GM12878 (cell line): ENCODE measurements at regions not wholly inside any gene's neighbourhood (a gene's known extent, or its start where the extent isn't known, plus 50 kb on each side); places are given as distances from the start of the nearest gene placed in this dataset.

Source experiments
- ATAC-seq: fragments of 200-7000 bp; cut with Tn5 transposase; 3 replicates; pipeline ENCODE4 v1.9.1; 2020; ENCODE audit warnings: mild to moderate bottlenecking, moderate library complexity
- BruUV-seq: library from RNA; stranded (reverse); fragments of 400-500 nt; replicated peaks from 2 replicates; lab custom pipeline; 2021; lab: Mats Ljungman, UMichigan
- CTCF ChIA-PET: fragments of 300-600 bp; sonication (Branson Sonifier 250); formaldehyde crosslinking; extraction: SDS; loops from one replicate; lab custom pipeline; 2021; ENCODE audit warnings: inconsistent platforms; lab: Yijun Ruan, JAX
- POLR2A ChIA-PET: fragments of 350-600 bp; formaldehyde crosslinking; extraction: SDS; loops from one replicate; lab custom pipeline; 2021; ENCODE audit warnings: inconsistent platforms; lab: Charles Lee
- RAD21 ChIA-PET: fragments of 300-600 bp; sonication (Branson Sonifier 250); formaldehyde crosslinking; loops from one replicate; lab custom pipeline; 2023; ENCODE audit warnings: antibody characterized with exemption; ENCODE audit not compliant: unreplicated experiment; lab: Charles Lee
- SMC1A ChIA-PET: fragments of 300-600 bp; sonication (Branson Sonifier 250); formaldehyde crosslinking; loops from one replicate; lab custom pipeline; 2023; ENCODE audit not compliant: unreplicated experiment, uncharacterized antibody; lab: Charles Lee
- DNase-seq: peaks from one replicate; pipeline ENCODE4 v3.0.0-alpha.2; 2011; ENCODE audit warnings: low read depth, low spot score
- FAIRE-seq: peaks from 3 replicates; lab custom pipeline; 2011; peaks lifted over from hg19 to GRCh38; lab: Jason Lieb, UNC
- H2AFZ ChIP-seq: 2 replicates; pipeline ENCODE4 v1.6.0; 2011; ENCODE audit warnings: low read depth, low read length, control low read depth; ENCODE audit not compliant: control insufficient read depth
- H3K27ac ChIP-seq: 2 replicates; pipeline ENCODE4 v1.5.1; 2011; ENCODE audit warnings: control low read depth; ENCODE audit not compliant: control insufficient read depth, insufficient read depth
- H3K27me3 ChIP-seq, 2 experiments: replicated peaks in 1 of 2; 2 replicates each; pipeline versions ENCODE4 v1.6.0 to v1.6.1; 2011; ENCODE audit warnings: low read length in 1 of 2; ENCODE audit not compliant: control insufficient read depth in 2 of 2, insufficient read depth in 2 of 2
- H3K36me3 ChIP-seq, 2 experiments: 2 replicates each; pipeline ENCODE4 v1.5.1; 2011; ENCODE audit warnings: low read length in 1 of 2; ENCODE audit not compliant: control insufficient read depth in 2 of 2, insufficient read depth in 2 of 2
- H3K4me1 ChIP-seq: 2 replicates; pipeline ENCODE4 v1.6.1; 2011; ENCODE audit warnings: mild to moderate bottlenecking, low read length, moderate library complexity, mixed read lengths; ENCODE audit not compliant: control insufficient read depth, insufficient read depth
- H3K4me2 ChIP-seq: 2 replicates; pipeline ENCODE4 v1.6.0; 2011; ENCODE audit warnings: control low read depth; ENCODE audit not compliant: control insufficient read depth, insufficient read depth
- H3K4me3 ChIP-seq: fragments of 200-600 bp; sonication (generic); 2 replicates; pipeline ENCODE4 v1.5.1; 2016
- H3K79me2 ChIP-seq: 2 replicates; pipeline ENCODE4 v1.6.0; 2011; ENCODE audit warnings: low read length; ENCODE audit not compliant: control insufficient read depth, insufficient read depth
- H3K9ac ChIP-seq: 2 replicates; pipeline ENCODE4 v1.8.0; 2011; ENCODE audit warnings: low read length, control low read depth, mixed read lengths; ENCODE audit not compliant: control insufficient read depth, insufficient read depth
- H3K9me3 ChIP-seq: replicated peaks from 3 replicates; pipeline ENCODE4 v1.5.1; 2011; ENCODE audit warnings: mild to moderate bottlenecking, low read length; ENCODE audit not compliant: control insufficient read depth, insufficient read depth
- H4K20me1 ChIP-seq: 2 replicates; pipeline ENCODE4 v1.6.0; 2011; ENCODE audit not compliant: control insufficient read depth, insufficient read depth
- BCLAF1 ChIP-seq: fragments of 450-650 bp; IDR thresholded peaks from 2 replicates; pipeline ENCODE4 v1.6.1; 2017; ENCODE audit warnings: antibody characterized with exemption, mild to moderate bottlenecking, moderate library complexity
- BMI1 ChIP-seq: fragments of 450-650 bp; IDR thresholded peaks from 2 replicates; pipeline ENCODE4 v1.6.1; 2016; ENCODE audit warnings: mild to moderate bottlenecking, moderate library complexity, borderline replicate concordance
- BRCA1 ChIP-seq: IDR thresholded peaks from 2 replicates; pipeline ENCODE4 v1.6.1; 2011; ENCODE audit warnings: low read depth, low read length, improper control_type of control experiment
- CEBPB ChIP-seq, 2 experiments: fragments of 150-350 bp in 1 of 2; IDR thresholded peaks; 2 replicates each; pipeline ENCODE4 v1.6.1; 2012 to 2014; ENCODE audit warnings: low read depth in 2 of 2, low read length in 2 of 2, borderline replicate concordance in 1 of 2, inconsistent platforms in 1 of 2
- CHD1 ChIP-seq: IDR thresholded peaks from 2 replicates; pipeline ENCODE4 v1.6.1; 2012; ENCODE audit warnings: low read depth, low read length, improper control_type of control experiment
- ELK1 ChIP-seq: IDR thresholded peaks from 2 replicates; pipeline ENCODE4 v1.6.1; 2012; ENCODE audit warnings: low read depth, low read length, improper control_type of control experiment
- NR2F1 ChIP-seq: fragments of 450-650 bp; conservative IDR thresholded peaks from 2 replicates; pipeline ENCODE4 v1.6.1; 2017; ENCODE audit warnings: mild to moderate bottlenecking
- PML ChIP-seq: IDR thresholded peaks from 2 replicates; pipeline ENCODE4 v1.6.1; 2012; ENCODE audit warnings: low read length, inconsistent platforms
- SKIL ChIP-seq: fragments of 450-650 bp; IDR thresholded peaks from 2 replicates; pipeline ENCODE4 v1.6.1; 2017; ENCODE audit warnings: mild to moderate bottlenecking, low read depth, inconsistent platforms; ENCODE audit not compliant: poor library complexity, severe bottlenecking
- TAF1 ChIP-seq: IDR thresholded peaks from 2 replicates; pipeline ENCODE4 v1.6.1; 2011; ENCODE audit warnings: mild to moderate bottlenecking, low read depth, low read length, borderline replicate concordance
- TCF3 ChIP-seq: IDR thresholded peaks from 2 replicates; pipeline ENCODE4 v1.6.1; 2012; ENCODE audit warnings: low read depth, mild to moderate bottlenecking, low read length, borderline replicate concordance; ENCODE audit not compliant: insufficient read depth
- WGBS: methylation state at CpG from one replicate; pipeline ENCODE4 v1.1.6; 2016; ENCODE audit warnings: low lambda C conversion rate; ENCODE audit not compliant: insufficient replicate concordance, insufficient coverage; ENCODE audit errors: missing lambda C conversion rate; 5-methylcytosine and 5-hydroxymethylcytosine counted together
- in situ Hi-C: fragments of 300-500 bp; cut with MboI; formaldehyde crosslinking; loops from 9 replicates; pipeline ENCODE4 v1.14.3; 2018; ENCODE audit warnings: mixed read lengths
- intact Hi-C: fragments of 100-400 bp; cut with micrococcal nuclease; formaldehyde crosslinking; loops from one replicate; pipeline ENCODE4 v1.14.2; 2022; ENCODE audit not compliant: unreplicated experiment

- H3K4me3 ChIP-seq: no peak overlapping the region
- in situ Hi-C loops (no loop called here), intact Hi-C loops (no loop called here)
- H3K4me1 ChIP-seq: no peaks in the 10 kb centered on the region
- BruUV-seq: no TSS peak
- 18% methylated on average over 2 of the region's 2 CpGs for WGBS
- H3K4me2 ChIP-seq: no peak overlapping the region
- ChIA-PET POLR2A (no interaction called here), CTCF (no interaction called here), RAD21 (no interaction called here), SMC1A (no interaction called here)
- no peaks in the 10 kb centered on the region for H3K27me3 ChIP-seq
- no peak for ATAC-seq
- TF ChIP-seq TCF3 (no peak), CHD1 (no peak), SKIL (no peak), CEBPB (IDR thresholded peaks at IDR 0.05; ENCODE audit: borderline replicate concordance in 1 of 2, low read depth in 2 of 2, low read length in 2 of 2) (no peak), BMI1 (no peak), TAF1 (no peak), ELK1 (no peak), PML (no peak), BCLAF1 (no peak), NR2F1 (no peak), BRCA1 (no peak)
- DNase-seq: no peak
- no peak overlapping the region for H2AFZ ChIP-seq
- FAIRE-seq: no peak
- H3K36me3 ChIP-seq: no peaks in the 10 kb centered on the region
- no peaks in the 10 kb centered on the region for H4K20me1 ChIP-seq
- no peaks in the 10 kb centered on the region for H3K79me2 ChIP-seq
- no peaks in the 10 kb centered on the region for H3K9me3 ChIP-seq
- H3K27ac ChIP-seq: no peak overlapping the region
- no peak overlapping the region for H3K9ac ChIP-seq
Measured at GRCh38 chr9:73896061-73896460, 601.1 kb upstream of the RORB start.
